CD1c-positive myeloid dendritic cell (primary cell): ENCODE measurements at regions not wholly inside any gene's neighbourhood (a gene's known extent, or its start where the extent isn't known, plus 50 kb on each side); places are given as distances from the start of the nearest gene placed in this dataset.
A peak's percentile ranks its signal among the peaks of the same experiment; 100 is the strongest.
"Not testable (repeated sequence)": the region's sequence is repeated elsewhere in the genome, so short reads cannot be mapped to it uniquely, and the experiment has no call there.

Experiments used
- DNase-seq: peaks from one replicate; pipeline ENCODE4 v3.0.0-alpha.2; 2016; ENCODE audit errors: extremely low spot score

DNA sequence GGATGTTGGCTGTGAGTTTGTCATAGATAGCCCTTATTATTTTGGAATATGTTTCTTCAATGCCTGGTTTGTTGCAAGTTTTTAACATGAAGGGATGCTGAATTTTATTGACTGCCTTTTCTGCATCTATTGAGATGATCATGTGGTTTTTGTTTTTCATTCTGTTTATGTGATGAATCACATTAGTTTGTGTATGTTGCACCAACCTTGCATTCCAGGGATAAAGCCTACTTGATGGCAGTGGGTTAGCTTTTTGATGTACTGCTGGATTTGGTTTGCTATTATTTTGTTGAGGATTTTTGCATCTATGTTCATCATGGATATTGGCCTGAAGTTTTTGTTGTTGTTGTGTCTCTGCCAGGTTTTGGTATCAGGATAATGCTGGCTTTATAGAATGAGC, 225.6 kb downstream of the PCSK1 start:
- no peak for DNase-seq

DNA sequence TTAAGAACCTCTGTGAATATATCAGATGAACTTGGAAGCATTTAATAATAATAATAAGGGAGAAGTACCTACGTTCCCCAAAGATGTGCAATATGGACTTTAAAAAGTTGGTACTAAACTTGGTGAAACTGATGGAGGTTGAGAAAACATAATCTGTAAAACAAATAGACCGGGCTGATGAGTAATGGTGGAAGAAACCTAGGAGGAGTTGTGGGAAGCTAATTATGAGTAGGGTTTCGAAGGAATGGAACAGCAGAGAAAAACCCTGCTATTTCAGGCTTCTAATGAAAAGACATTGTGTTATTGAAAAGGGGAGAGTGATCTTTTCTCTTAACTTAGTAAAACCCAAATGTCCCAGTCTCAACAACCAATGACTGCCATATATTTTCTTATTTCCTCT, 229.3 kb downstream of the PCSK1 start:
- DNase-seq: no peak

DNA sequence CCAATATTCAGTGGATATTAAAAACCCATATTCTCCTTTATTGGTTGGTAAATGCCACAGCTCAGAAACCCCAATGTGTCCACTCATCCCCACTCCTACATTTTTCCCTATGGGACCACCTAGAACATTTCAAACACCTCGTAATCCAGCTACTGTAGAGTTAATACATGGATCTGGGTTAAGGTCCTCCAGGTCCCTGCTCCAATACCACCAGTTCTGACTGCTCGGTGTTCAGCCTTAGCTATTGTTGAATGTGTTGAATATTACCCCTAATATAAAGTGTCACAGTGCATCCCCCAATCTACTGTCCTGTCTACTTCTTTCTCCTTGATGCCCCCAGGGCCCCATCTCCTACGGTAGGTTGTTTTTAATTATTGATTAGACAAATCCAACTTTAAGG, 231.5 kb downstream of the PCSK1 start:
- no peak for DNase-seq

DNA sequence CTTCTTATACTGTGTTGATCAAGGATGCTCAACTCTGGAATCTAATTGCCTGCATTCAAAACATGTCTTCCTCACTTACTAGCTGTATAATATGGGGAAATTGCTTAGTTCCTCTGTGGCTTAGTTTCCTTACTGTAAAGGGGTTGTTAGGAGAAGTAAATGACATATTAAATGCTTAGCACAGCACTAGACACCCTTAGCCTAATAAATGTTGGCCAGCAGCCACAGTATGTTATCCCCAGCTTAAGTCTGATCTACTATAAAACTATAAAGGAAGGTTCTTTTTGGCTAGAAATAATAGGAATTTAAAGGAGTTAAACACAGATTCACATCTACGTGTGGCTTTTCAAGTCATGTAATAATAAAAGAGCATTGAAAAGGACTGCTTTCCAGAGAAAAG, 232.4 kb downstream of the PCSK1 start:
- peak; percentile 30 for DNase-seq

DNA sequence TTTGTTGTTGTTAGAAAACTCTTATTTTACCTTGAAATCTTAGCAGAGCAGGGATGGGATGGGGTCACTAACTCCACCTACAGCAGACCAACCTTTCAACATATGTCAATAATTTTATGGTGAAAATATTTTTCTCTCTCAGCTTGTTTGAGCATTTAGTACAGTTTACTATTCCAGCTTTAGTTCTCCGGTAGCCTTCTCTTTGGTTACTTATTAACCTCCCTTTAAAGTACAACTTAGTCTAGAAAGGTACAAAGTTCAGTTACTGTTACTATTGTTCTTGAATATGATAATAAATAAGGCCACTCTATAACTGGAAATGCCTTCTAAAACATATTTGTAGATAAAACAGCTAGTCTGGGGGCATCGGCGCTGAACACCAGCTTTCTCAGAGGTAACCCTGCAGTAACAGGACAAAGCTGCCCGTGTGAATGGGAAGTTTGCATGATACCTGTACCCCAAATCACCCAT, 233.3 kb downstream of the PCSK1 start:
- DNase-seq: no peak

DNA sequence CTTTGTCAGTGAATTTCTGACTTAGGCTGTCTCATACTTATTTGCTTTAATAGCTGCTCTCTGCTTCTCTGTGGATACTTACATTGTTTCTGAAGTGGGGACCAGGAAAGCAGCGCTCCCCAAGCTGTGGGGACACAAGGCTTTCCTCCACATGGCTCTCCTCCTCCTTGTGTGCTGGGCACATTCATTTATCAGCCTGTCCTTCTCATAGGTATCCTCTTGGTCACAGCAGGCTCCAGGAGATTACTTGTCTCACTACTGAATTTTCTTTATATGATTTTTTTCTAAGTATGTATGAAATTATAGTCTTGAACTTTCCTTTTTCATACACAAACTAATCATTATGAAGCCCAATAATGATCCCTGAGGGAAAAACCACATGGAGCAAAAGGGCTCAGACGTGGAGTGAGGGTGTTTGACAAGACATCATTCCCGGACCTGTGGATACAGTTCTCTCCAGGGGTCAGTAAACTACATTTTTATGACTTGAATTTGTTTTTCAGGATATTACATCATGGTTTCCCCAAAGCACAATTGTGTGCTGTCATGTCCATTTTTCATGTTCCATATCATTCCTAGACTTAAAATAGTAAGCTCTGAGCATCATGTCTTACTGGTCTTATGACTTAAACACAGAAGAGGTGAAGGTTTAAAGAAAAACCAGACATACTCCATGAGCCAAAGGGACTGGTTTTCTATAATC, 234.5 kb downstream of the PCSK1 start:
- DNase-seq: no peak

DNA sequence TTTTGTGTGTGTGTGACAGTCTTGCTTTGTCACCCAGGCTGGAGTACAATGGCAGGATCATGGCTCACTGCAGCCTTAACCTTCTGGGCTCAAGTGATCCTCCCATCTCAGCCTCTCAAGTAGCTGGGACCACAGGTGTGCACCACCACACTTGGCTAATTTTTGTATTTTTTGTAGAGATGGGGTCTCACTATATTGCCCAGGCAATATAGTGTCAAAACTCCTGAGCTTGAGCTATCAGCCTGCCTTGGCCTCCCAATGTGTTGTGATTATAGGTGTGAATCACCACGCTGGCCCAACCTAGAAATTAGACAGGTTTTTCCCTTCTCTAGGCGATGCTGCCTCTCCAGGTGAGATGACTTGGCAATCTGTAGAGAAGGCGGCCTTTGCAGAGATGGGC, 235.3 kb downstream of the PCSK1 start:
- not testable (repeated sequence) for DNase-seq

DNA sequence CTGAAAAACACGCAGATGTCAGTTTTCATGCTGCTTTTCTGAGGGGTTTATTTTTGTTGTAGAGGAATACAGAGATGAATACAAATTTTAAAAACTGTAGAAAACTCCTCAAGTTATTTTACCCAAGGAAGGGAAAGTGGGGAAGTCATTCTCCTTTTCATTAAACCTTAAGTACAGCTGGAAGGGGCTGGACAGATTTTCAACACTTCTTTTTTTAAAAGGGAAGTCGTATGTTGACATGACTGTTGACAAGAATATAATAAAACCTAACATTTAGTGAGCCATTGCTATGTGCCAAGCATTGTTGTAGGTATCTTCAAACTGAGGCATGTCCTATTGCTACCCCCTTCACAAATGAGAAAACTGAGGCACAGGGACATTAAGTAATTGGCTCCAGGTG, 235.7 kb upstream of the ELL2 start:
- DNase-seq: peak; percentile 26

DNA sequence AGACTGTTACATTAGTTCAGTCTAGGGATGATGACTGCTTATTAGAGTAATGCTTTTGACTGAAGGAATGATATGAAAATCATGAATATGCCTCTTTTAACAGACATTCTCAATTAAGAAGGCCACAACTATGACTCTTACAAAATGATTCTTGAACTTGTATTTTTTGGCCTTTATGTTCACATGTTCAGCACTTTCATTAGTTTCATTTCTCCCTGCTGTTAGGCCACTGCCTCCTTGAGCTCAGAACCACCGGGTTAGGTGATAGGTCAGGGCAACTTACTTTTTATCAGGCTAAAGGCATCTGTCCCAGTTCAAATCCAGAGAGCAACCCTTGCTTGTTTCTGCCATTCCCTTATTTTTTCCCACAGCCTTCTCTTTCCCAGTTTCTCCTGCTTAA, 235.2 kb upstream of the ELL2 start:
- DNase-seq: peak; percentile 17

DNA sequence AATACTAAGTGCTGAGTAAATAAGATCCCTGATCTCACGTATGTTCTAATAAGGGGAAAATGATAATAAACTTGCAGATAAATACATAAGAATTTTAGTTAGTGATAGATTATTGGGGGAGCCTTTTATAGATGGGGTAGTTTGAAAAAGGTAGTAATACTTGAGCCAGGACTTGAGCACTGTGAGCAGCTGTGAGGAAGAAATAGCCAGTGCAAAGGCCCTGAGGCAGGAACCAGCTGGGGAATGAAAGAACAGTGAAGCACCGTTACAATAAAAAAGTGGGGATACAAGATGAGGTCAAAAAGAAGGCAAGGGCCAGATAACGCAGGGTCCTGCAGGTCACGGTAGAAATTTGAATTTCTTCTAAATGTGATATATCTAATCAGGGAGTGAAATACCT, 234.8 kb upstream of the ELL2 start:
- DNase-seq: no peak

DNA sequence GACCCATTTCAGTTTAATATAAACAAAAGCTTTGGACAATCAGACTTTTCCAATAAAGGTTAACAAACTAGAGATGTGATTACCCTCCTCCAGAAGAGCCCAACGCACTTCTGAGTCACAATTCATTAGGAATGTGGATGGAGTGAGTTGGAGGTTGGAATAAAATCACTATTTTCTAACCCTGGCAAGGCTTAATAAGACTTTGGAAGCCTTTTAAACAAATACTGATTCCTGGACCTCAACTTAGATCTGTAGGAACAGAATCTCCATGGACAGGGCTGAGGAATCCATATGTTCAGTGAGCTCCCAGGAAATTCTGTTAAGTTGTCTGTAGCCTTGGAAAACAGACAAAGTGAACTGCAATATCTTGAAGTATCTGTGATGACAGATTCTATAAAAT, 233.5 kb upstream of the ELL2 start:
- no peak for DNase-seq

DNA sequence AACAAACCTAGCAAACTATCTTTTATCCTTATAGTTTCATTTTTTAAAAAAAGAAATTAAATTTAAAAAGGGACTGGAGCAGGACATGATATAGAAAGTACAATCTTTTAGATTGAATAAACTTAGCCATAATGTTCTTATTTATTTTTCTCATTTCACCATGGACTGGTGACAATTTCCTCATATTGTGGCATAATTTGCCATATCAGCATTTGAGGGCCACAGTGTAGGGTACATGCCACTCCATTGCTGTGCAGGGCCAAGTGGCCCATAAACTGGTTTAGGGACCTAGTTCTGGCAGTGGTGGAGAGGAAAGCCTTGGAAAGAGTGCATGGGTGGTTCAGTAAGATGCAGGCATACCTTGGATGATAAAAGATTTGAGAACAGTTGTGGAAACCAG, 232.9 kb upstream of the ELL2 start:
- DNase-seq: no peak

DNA sequence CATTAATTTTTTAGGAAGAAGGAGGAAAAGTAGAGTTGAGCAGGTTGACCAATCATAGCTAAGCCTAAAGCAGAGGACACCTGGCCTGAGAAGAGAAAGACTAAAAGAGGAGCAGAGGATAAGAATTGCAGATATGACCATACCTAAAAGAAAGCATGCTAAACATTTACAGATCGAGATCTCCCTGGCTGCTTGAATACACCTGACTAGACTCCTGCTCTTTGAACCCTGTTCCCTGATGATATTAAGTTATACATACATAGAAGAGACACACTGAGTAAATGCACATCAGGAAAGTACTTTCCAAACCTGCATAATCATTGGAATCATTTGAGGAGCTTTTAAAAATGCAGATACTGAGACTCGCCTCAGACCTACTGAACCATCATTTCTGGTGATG, 232.3 kb upstream of the ELL2 start:
- DNase-seq: no peak

DNA sequence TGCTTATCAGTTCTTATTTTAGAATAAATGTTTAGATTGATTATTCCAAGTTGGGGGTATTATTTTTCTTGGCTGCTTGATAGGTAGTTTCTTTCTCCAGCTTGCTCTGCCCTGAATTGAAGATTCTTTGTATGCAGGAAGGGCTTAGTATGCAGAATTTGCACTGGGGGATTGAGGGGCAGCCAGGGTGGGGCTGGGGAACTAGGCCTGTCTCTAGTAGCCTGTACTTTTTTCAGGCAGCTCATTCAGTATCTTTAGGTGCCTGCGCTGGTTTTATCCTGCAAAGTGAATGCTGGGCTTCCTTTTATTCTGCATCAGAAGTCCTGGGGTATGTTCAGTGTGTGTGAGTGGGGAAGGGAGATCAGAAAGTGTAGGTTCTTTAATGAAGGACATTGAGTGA, 228.3 kb upstream of the ELL2 start:
- DNase-seq: no peak

DNA sequence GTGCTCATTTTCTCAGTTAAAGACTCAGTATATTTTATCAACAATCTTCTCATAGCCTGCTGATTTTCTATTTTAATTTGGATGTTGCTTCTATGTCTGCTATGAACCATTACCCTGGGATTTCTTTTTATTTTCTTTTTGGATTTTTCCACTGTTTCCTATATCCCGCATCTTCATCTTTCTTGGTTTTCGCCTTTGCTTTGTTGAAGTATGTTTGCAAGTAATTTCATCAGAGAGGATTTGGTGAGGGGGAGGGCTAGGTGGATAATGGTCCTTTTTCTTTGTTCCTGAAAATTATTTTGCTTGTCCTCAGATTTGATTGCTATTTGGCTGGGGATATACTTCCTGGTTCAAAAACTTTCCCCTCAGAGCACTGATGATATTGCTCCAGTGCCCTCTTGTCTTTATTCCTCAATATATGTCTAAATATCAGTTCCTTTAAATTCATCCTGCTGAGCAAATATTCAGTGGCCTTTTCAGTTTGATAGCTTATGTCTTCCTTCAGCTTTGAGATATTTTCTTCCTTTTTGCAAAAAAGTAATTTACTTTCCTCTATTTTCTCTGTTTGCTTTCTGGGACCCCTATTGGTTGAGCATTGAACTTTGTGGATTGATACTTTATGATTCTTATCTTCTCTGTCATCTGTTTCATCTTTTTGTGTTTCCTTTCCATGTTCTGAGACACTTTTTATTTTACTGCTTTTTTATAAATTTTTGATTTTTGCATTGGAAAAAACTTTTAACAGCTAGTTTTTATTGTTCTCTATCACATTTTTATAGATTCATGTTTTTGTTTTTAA, 227.6 kb upstream of the ELL2 start:
- no peak for DNase-seq

DNA sequence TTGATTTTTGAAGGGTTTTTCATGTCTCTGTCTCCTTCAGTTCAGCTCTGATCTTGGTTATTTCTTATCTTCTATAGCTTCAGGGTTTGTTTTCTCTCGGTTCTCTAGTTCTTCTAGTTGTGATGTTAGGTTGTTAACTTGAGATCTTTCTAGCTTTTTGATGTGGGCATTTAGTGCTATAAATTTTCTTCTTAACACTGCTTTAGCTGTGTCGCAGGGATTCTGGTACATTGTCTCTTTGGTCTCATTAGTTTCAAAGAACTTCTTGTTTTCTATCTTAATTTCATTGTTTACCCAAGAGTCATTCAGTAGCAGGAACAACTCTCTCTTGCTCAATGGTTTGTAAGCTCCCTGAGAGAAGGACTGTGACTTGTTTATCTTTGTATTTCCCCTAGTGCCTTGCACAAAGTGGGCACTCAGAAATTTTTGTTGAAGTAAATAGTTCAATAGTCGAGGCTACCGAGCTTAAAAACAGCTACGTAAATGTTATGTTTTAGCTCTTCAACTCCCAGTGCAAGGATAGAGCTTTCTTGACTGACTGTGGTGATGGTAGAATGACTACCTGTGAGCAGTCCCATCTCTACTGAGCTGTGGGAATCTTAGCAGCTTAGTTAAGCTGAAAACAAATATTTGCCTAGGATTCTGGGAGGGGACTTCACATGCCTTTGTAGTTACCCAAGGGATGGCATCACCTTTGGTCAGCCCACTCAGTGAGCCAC, 225.8 kb upstream of the ELL2 start:
- DNase-seq: no peak

DNA sequence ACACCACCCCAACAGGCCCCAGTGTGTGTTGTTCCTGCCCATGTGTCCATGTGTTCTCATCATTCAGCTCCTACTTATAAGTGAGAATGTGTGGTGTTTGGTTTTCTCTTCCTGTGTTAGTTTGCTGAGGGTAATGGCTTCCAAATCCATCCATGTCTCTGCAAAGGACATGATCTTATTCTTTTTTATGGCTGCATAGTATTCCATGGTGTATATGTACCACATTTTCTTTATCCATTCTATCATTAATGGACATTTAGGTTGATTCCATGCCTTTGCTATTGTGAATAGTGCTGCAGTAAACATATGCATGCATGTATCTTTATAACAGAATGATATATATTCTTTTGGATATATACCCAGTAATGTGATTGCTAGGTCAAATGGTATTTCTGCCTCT, 222.9 kb upstream of the ELL2 start:
- DNase-seq: not testable (repeated sequence)

DNA sequence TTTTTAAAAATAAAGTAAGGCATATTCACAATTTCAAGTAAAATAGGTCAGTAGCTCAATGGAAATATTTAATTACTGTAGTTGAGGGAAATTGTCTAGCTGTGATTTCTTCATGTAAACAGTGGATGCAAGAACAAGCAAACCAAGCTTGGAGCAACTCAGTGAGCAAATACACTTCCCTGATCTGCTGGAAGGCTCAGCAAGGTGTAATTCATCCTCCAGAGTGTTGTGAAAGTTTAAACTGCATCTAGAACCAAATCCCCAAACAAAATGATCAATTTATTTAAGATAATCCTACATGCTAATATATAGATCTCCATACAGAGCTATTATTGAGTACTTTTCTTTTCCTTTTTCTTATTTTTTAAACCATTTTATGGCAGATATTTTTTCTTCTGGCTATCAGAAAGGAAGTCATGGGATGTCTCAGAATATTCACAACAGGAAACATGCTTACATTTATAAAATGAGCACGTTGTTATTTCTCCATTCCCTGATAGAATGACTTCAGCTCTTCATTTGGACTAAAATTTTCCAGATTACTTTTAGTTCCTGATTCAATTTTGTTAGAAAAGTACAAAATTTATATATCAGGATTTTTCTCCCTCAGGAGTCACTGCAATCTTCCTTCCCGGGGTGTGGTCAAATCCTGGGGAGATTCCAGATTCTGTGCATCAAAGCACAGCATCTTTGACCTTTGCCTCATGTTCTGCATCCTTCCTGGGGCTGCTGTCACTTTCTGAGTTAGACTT, 219.2 kb upstream of the ELL2 start:
- DNase-seq: no peak

DNA sequence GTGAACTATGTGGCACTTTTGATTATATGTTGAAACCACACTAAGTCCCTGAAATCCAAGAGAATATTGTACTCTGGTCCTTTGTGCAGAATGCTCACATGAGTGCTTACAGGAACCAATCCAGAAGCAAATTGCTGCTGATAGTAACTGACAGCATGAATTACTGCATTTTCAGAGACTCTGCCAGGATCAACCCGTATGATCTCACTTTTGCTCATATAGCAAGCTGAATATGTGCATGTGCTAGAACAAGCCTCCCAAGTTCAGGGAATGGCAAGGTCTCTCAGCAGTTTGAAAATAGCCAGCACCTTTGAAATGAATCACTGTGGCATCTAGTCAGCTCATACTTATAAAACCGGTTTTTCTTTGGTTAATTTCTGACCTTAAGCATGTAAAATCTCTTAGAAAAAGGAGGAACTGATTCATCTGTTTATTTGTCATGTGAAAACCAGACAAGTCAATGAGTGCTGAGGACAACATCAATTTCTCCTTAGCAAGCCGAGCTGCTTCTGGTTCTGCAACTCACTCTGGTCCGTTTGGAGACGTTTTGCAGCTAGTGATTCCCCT, 215.7 kb upstream of the ELL2 start:
- no peak for DNase-seq

DNA sequence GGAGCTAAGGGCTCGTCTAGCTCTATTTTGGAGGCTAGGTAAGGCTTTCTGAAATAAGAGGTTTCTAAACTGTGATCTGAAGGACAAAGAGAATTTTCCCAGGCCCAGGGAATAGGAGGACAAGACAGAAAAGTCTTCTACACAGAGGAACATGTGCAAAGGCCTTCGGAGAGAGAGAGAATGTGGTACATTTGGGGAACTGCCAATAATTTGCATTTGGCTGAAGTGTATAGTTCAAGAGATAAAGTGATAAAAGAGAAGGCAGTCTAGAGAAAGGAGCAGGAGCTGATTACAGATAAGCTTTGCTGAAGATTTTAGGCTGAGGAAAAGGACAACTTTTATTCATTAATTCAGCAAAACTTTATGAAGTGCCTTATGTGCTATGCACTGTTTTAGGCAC, 214.4 kb upstream of the ELL2 start:
- DNase-seq: no peak

DNA sequence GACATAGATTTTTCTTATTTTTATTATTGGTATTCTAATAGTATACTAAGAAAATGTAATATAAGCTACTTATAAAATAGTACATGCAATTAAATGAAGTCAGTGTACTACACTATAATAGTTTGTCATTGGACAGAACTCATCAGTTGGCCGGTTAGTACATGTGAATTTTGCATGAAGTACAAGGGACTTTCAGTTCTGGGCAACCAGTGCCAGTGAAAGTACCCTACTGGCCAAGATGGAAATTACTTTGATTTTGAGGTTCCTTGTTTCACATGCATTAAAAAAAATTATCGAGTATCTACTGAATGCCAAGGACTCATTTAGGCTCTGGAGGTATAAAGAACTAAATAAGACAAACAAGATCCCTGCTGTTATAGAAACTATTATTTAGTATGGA, 213.4 kb upstream of the ELL2 start:
- peak; percentile 24 for DNase-seq

DNA sequence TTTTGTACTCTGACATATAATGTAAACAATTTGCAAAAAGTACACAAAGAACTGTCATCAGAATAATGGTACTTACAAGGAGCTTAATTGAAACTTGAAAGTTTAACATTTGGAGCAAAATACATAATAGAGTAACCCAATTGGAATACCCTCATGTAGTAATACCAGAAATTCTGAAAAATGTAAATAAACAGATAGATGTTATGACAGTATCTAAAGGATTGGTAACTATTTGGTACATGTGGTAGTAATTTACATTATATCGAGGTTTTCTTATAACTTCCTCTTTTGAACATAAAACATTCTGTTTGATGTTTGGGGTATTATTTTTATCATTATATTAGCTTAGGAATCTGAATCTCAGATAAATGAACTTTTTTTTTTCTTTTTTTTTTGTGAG, 211.7 kb upstream of the ELL2 start:
- no peak for DNase-seq
